Liver (tissue), 3 donors: ENCODE measurements at regions not wholly inside any gene's neighbourhood (a gene's known extent, or its start where the extent isn't known, plus 50 kb on each side); places are given as distances from the start of the nearest gene placed in this dataset.

Source experiments
- GABPA ChIP-seq, 2 donors: IDR thresholded peaks in 1 of 2; conservative IDR thresholded peaks in 1 of 2; 2 replicates each; pipeline ENCODE4 v1.6.1; 2016; ENCODE audit warnings: antibody characterized with exemption in 2 of 2, mild to moderate bottlenecking in 1 of 2, moderate library complexity in 1 of 2
- HNF4A ChIP-seq, 2 donors: conservative IDR thresholded peaks; 2 replicates each; pipeline ENCODE4 v1.6.1; 2016; ENCODE audit warnings: antibody characterized with exemption in 2 of 2, mild to moderate bottlenecking in 2 of 2
- JUND ChIP-seq, 2 donors: IDR thresholded peaks; 2 replicates each; pipeline ENCODE4 v1.6.1; 2016; ENCODE audit warnings: antibody characterized with exemption in 2 of 2
- RAD21 ChIP-seq, 2 donors: IDR thresholded peaks; 2 replicates each; pipeline ENCODE4 v1.6.1; 2016; ENCODE audit warnings: antibody characterized with exemption in 2 of 2, mild to moderate bottlenecking in 2 of 2
- SP1 ChIP-seq: IDR thresholded peaks from 2 replicates; pipeline ENCODE4 v1.6.1; 2018; ENCODE audit warnings: antibody characterized with exemption, mild to moderate bottlenecking
- TAF1 ChIP-seq: conservative IDR thresholded peaks from 2 replicates; pipeline ENCODE4 v1.6.1; 2016; ENCODE audit warnings: antibody characterized with exemption, mild to moderate bottlenecking
- YY1 ChIP-seq: IDR thresholded peaks from 2 replicates; pipeline ENCODE4 v1.6.1; 2016; ENCODE audit warnings: antibody characterized with exemption, mild to moderate bottlenecking
- TF ChIP-seq, protein P1 (sequence below): fragments of 150-350 bp; IDR thresholded peaks from 2 replicates; pipeline ENCODE4 v1.5.1; 2017; ENCODE audit warnings: improper control_type of control experiment, low read depth, low read length; ENCODE audit not compliant: missing input control
- TF ChIP-seq, protein P2 (sequence below): IDR thresholded peaks from 2 replicates; pipeline ENCODE4 v1.6.1; 2016; ENCODE audit warnings: antibody characterized with exemption
- TF ChIP-seq, protein P3 (sequence below): IDR thresholded peaks from 2 replicates; pipeline ENCODE4 v1.6.1; 2016; ENCODE audit warnings: antibody characterized with exemption, mild to moderate bottlenecking
- donor health status: healthy.
- donor health status: healthy.

DNA sequence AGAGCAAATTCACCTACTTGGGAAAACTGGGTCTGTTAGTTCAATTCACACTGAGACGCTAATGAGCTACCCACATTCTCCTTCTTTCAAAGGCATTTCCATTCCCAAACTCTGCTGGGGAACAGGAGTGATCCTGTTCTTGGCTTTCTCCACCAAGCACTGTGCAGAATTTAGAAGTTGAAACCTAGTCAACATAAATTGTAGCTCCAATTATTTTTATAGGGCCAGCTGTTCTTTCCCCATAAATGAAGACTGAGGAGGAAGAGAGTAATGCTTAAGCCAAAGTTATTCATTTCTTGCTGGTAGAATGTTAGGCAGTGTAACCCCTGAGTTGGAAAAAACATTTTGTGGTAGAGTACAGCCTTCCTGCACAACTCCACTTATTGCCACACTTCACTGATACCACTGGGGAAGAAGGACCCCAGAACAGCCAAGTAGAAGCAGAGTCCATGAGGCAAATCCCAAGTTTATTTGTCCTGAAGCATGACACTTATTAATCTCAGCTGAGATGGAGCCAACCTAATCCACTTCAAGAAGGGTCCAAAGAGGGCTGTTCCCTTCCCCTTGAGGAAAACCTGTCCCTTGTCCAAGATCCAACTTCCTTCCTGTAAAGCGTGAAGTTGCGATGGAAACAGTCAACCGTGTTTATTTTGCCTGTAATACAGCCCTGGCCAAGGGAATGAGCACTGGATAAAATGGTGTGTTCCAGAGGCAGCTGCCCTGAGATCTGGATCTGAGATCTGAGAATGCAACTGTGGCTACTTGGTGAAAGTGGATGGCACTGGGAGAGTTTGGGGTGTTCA is 151.8 kb downstream of the TBX5 start:
- TF ChIP-seq, protein P1, sequence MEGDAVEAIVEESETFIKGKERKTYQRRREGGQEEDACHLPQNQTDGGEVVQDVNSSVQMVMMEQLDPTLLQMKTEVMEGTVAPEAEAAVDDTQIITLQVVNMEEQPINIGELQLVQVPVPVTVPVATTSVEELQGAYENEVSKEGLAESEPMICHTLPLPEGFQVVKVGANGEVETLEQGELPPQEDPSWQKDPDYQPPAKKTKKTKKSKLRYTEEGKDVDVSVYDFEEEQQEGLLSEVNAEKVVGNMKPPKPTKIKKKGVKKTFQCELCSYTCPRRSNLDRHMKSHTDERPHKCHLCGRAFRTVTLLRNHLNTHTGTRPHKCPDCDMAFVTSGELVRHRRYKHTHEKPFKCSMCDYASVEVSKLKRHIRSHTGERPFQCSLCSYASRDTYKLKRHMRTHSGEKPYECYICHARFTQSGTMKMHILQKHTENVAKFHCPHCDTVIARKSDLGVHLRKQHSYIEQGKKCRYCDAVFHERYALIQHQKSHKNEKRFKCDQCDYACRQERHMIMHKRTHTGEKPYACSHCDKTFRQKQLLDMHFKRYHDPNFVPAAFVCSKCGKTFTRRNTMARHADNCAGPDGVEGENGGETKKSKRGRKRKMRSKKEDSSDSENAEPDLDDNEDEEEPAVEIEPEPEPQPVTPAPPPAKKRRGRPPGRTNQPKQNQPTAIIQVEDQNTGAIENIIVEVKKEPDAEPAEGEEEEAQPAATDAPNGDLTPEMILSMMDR: no peak
- no peak for TF ChIP-seq JUND (IDR thresholded peaks at IDR 0.05)
- no peak for TF ChIP-seq YY1
- TF ChIP-seq, protein P2, sequence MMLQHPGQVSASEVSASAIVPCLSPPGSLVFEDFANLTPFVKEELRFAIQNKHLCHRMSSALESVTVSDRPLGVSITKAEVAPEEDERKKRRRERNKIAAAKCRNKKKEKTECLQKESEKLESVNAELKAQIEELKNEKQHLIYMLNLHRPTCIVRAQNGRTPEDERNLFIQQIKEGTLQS: no peak
- TF ChIP-seq RAD21 (IDR thresholded peaks at IDR 0.05): no peak
- no peak for TF ChIP-seq GABPA (IDR thresholded peaks at IDR 0.05 in 1 of 2, conservative IDR thresholded peaks at IDR 0.05 in 1 of 2)
- TF ChIP-seq HNF4A (conservative IDR thresholded peaks at IDR 0.05): no peak
- TF ChIP-seq, protein P3, sequence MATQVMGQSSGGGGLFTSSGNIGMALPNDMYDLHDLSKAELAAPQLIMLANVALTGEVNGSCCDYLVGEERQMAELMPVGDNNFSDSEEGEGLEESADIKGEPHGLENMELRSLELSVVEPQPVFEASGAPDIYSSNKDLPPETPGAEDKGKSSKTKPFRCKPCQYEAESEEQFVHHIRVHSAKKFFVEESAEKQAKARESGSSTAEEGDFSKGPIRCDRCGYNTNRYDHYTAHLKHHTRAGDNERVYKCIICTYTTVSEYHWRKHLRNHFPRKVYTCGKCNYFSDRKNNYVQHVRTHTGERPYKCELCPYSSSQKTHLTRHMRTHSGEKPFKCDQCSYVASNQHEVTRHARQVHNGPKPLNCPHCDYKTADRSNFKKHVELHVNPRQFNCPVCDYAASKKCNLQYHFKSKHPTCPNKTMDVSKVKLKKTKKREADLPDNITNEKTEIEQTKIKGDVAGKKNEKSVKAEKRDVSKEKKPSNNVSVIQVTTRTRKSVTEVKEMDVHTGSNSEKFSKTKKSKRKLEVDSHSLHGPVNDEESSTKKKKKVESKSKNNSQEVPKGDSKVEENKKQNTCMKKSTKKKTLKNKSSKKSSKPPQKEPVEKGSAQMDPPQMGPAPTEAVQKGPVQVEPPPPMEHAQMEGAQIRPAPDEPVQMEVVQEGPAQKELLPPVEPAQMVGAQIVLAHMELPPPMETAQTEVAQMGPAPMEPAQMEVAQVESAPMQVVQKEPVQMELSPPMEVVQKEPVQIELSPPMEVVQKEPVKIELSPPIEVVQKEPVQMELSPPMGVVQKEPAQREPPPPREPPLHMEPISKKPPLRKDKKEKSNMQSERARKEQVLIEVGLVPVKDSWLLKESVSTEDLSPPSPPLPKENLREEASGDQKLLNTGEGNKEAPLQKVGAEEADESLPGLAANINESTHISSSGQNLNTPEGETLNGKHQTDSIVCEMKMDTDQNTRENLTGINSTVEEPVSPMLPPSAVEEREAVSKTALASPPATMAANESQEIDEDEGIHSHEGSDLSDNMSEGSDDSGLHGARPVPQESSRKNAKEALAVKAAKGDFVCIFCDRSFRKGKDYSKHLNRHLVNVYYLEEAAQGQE: no peak
- TF ChIP-seq TAF1: no peak
- TF ChIP-seq SP1: no peak
